Lower leg skin (tissue), 4 donors: ENCODE measurements at regions not wholly inside any gene's neighbourhood (a gene's known extent, or its start where the extent isn't known, plus 50 kb on each side); places are given as distances from the start of the nearest gene placed in this dataset.
"Not testable (repeated sequence)": the region's sequence is repeated elsewhere in the genome, so short reads cannot be mapped to it uniquely, and the experiment has no call there.

ENCODE experiments used
- DNase-seq, 2 donors: peaks; one replicate each; pipeline ENCODE4 v3.0.0-alpha.2; 2019; ENCODE audit warnings: low spot score in 2 of 2
- H3K4me3 ChIP-seq: fragments of 200-600 bp; sonication (generic); 2 replicates; pipeline ENCODE4 v1.5.1; 2017; ENCODE audit warnings: mild to moderate bottlenecking, low read depth; ENCODE audit not compliant: poor library complexity, severe bottlenecking
- POLR2A ChIP-seq, 2 donors: fragments of 450-650 bp; IDR thresholded peaks; one replicate each; pipeline ENCODE4 v1.6.1; 2016 to 2017; ENCODE audit warnings: antibody characterized with exemption in 2 of 2, mild to moderate bottlenecking in 1 of 2, moderate library complexity in 1 of 2
- WGBS, 2 donors: methylation state at CpG; one replicate each; pipeline ENCODE4 v1.1.5; 2018; 5-methylcytosine and 5-hydroxymethylcytosine counted together
- intact Hi-C: fragments of 100-400 bp; cut with DNase I; formaldehyde crosslinking; loops from one replicate; pipeline ENCODE4 v1.15.0; 2023; ENCODE audit warnings: low total_unique reads
- TF ChIP-seq, protein P1 (sequence below), 3 donors: fragments of 450-650 bp; IDR thresholded peaks; one replicate each; pipeline ENCODE4 v1.5.1; 2016; ENCODE audit warnings: antibody characterized with exemption in 3 of 3, mild to moderate bottlenecking in 3 of 3, moderate library complexity in 2 of 3

DNA sequence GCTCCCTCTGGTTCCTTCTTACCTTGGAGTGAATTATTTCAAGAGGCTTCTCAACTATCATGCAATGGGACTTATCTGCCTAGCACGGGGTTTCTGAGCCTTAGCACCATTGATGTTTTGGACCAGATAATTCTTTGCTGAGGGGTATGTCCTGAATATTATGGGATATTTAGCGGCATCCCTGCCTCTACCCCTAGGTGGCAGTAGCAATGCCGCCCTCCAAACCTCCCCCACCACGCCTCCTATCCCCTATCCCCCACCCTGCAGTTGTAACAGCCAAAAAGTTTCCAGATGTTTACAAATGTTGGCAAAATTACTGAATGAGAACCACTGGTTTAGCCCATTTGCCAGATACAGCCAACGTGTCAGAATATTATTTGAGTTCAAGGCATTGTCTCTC lies 125.5 kb downstream of the POSTN start:
- no peak for DNase-seq
- intact Hi-C loops: no loop called here
- TF ChIP-seq, protein P1, sequence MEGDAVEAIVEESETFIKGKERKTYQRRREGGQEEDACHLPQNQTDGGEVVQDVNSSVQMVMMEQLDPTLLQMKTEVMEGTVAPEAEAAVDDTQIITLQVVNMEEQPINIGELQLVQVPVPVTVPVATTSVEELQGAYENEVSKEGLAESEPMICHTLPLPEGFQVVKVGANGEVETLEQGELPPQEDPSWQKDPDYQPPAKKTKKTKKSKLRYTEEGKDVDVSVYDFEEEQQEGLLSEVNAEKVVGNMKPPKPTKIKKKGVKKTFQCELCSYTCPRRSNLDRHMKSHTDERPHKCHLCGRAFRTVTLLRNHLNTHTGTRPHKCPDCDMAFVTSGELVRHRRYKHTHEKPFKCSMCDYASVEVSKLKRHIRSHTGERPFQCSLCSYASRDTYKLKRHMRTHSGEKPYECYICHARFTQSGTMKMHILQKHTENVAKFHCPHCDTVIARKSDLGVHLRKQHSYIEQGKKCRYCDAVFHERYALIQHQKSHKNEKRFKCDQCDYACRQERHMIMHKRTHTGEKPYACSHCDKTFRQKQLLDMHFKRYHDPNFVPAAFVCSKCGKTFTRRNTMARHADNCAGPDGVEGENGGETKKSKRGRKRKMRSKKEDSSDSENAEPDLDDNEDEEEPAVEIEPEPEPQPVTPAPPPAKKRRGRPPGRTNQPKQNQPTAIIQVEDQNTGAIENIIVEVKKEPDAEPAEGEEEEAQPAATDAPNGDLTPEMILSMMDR (IDR thresholded peaks at IDR 0.05): no peak
- TF ChIP-seq POLR2A (IDR thresholded peaks at IDR 0.05): no peak
- H3K4me3 ChIP-seq: no peak overlapping the region
- WGBS, 2 donors: 80 to 90% methylated on average over 5 of the region's 5 CpGs

DNA sequence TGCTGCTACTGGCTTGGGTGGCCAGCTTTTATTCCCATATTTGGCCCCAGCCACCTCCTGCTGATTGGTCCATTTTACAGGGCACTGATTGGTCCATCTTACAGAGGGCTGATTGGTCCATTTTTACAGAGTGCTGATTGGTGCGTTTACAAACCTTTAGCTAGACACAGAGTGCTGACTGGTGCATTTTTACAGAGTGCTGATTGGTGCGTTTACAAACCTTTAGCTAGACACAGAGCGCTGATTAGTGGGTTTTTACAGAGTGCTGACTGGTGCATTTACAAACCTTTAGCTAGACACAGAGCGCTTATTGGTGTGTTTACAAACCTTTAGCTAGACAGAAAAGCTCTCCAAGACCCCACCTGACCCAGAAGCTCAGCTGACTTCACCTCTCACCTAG lies 126.3 kb downstream of the POSTN start:
- DNase-seq, intact Hi-C loops, H3K4me3 ChIP-seq: not testable (repeated sequence)
- WGBS, 2 donors: 97 to 98% methylated on average over 4 of the region's 4 CpGs

DNA sequence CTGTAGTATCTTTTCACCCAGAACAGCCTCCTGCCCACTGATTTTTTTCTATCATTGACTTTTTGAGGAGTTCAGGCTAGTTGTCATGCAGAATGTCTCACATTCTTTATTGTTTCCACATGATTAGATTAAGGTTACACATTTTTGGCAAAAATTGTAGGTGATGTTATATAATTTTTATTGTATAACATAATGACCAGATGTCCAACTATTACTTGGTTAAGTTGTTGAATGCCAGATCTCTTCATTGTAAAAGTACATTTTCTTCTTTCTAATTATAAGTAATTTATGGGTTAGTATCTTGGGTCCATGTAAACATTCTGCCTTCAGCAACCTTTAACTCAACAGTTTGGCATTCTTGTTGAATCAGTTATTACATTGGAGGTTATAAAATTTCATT lies 138.4 kb downstream of the POSTN start:
- no peak for DNase-seq
- TF ChIP-seq POLR2A (IDR thresholded peaks at IDR 0.05): no peak
- TF ChIP-seq, protein P1 (IDR thresholded peaks at IDR 0.05): no peak
- intact Hi-C loops: no loop called here
- H3K4me3 ChIP-seq: no peak overlapping the region

DNA sequence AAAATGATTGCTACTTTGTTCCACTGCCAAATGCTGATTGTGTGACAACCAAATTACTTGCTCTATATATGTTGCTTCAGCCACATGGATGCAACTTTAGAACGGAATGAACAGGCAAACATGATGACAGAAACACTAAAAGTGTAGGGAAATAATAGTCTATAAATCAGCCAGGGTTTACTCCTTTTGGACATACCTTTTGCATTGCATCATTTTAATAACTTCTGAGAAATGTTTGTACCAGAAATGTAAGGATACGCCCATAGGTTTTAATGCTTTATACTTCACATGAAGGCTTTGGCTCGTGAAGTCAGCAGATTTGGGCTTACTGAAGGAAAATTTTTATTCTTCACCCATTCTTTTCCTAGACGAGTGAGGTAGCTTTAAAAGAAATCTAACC lies 141.0 kb downstream of the POSTN start:
- TF ChIP-seq, protein P1 (IDR thresholded peaks at IDR 0.05): no peak
- no peak for TF ChIP-seq POLR2A (IDR thresholded peaks at IDR 0.05)
- DNase-seq: no peak
- WGBS, 2 donors: 58 to 64% methylated on average over 4 of the region's 4 CpGs
- H3K4me3 ChIP-seq: no peak overlapping the region
- intact Hi-C loops: no loop called here

DNA sequence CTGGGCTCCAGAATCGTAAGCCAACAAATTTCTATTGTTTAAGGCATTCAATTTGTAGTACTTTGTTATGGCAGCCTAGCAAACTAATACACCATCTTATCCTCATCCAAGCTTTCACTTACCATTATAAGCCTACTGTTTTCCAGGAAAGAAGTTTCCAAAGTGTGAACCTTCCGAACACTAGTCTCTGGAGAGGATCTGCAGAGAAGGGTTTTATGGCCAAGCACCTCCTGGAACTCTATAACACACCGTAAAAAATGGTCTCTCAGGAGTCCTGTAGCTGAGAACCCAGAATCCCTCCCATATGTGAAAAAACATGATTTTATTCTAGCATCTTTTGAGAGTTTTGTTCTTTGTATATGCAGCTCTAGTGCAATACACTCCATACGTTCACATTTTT lies 142.1 kb downstream of the POSTN start:
- H3K4me3 ChIP-seq: no peak overlapping the region
- DNase-seq: no peak
- WGBS, 2 donors: 70 to 74% methylated on average over 4 of the region's 4 CpGs
- intact Hi-C loops: no loop called here
- no peak for TF ChIP-seq POLR2A (IDR thresholded peaks at IDR 0.05)
- TF ChIP-seq, protein P1 (IDR thresholded peaks at IDR 0.05): no peak

DNA sequence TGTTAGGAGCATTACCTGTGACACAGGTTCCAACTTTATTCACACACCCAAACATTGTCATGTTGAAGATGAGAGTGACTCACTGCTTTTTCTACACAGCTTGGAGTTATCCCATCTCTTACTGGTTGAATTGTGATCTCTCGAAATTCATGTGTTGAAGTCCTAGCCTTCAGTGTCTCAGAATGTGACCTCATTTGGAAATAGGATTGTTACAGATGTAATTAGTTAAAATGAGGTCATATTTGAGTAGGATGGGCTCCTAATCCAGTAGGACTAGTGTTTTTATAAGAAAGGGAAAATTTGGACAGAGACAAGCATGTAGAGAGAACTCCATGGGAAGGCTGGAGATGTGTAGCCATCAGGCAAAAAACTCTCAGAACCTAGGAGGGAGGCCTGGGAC lies 142.5 kb downstream of the POSTN start:
- no peak for TF ChIP-seq POLR2A (IDR thresholded peaks at IDR 0.05)
- TF ChIP-seq, protein P1 (IDR thresholded peaks at IDR 0.05): no peak
- intact Hi-C loops: no loop called here
- H3K4me3 ChIP-seq: no peak overlapping the region
- 70 to 80% methylated on average over 1 of the region's 1 CpG for WGBS, 2 donors
- DNase-seq: no peak
